ENCODE measurements at regions not wholly inside any gene's neighbourhood (a gene's known extent, or its start where the extent isn't known, plus 50 kb on each side); places are given as distances from the start of the nearest gene placed in this dataset.

DNA sequence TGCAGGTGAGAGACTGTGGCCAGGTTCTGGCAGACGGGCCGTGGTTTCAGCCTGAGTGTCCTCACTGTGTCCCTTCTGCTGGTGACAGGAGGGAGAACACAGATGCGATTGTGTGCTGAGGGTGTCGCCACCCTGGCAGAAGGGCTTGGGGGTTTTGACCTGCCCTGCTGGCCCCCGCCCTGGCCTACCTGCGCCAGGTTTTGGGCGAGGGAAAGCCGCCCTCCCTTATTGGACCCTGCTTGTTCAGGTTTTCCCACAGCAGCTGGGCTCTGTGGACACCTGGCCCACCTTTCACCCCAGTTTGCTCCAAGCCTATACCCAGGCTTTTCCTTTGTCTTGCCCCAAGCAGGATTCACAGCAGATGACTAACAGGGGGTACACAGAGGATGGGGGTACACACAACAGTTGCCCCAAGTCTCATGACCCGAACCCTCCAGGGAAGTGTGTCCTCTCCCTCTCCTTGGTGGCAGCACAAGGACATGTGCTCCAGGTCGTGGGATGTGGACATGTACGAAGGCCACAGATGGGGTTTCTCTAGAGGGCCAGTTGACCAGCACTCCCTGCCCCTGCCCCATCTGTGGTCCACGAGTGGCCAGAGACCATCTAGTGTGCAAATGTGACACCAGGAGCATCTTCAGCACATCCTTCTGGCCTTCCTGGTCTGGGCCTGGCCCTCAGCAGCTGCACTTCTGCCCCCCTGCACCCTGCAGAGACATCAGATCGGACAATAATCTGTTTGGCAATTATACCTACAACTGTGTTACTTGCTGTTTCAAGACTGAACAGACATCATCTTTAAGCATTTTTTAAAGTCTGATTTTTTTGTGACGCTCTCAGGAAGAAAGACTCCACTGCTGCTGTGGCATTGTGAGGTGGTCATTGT, 265.8 kb upstream of the IRX4 start:
- Histone ChIP-seq H2AFZ (ENCODE audit: low read depth, low read length) (no peak overlapping the region), H3K4me1 (ENCODE audit: insufficient read depth, low read length) (no peaks in the 10 kb centered on the region), H3K9me3 (ENCODE audit: insufficient read depth, low read length, severe bottlenecking) (no peaks in the 10 kb centered on the region), H3K9ac (ENCODE audit: low read depth, low read length) (no peak overlapping the region), H3K4me3 (ENCODE audit: low read depth in 1 of 2, low read length in 2 of 2) (no peak overlapping the region), H3K27me3 (ENCODE audit: insufficient read depth, low read length, poor library complexity) (peaks cover 3% of the 10 kb centered on the region), H3K4me2 (ENCODE audit: insufficient read depth, low read length) (no peak overlapping the region), H3K36me3 (ENCODE audit: insufficient read depth, low read length) (no peaks in the 10 kb centered on the region), H3K79me2 (ENCODE audit: insufficient read depth, low read length) (no peaks in the 10 kb centered on the region), H4K20me1 (ENCODE audit: insufficient read depth, low read length) (no peaks in the 10 kb centered on the region), H3K27ac (ENCODE audit: low read length) (no peak overlapping the region)
- DNase-seq (no peak), ATAC-seq (ENCODE audit: insufficient read depth, low read depth) (no peak)
- TF ChIP-seq EZH2 (IDR thresholded peaks at IDR 0.05; ENCODE audit: borderline replicate concordance, low read depth, low read length, severe bottlenecking) (no peak), CTCF (IDR thresholded peaks at IDR 0.05; ENCODE audit: borderline replicate concordance, extremely low read depth, low read length, poor library complexity, severe bottlenecking) (no peak)

DNA sequence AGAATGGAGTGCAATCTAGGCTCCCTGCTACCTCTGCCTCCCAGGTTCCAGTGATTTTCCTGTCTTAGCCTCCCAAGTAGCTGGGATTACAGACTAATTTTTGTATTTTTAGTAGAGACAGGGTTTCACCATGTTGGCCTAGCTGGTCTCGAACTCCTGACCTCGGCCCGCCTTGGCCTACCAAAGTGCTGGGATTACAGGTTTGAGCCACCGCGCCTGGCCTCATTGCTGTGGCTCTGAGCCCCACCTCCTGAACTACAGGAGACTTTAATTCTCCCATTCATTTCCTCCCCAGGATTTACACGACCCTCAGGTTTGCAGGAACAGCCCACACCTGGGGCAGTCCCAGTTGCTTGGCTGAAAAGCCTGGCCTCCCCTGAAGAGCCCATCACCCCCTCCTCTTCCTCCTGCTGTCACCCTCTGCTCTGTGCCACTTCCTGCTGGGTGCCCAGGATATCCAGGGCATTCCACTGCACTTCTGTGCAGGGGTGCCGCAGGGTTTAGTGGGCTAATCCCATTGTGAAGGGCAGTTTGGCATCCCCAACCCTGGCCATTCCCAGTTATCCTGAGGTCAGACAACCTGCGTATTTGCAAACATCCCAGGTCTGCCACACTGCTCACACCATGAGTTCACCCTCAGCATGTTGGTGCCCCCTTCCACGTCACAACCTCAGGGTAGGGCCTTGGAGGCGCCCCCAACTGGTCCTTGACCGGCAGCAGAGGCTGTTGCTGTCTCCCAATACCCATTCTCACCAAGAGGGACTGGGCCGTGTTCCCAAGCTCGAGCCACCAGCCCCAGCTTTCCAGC, 265.0 kb upstream of the IRX4 start:
- Histone ChIP-seq H3K27ac (ENCODE audit: low read length) (no peak overlapping the region), H3K4me2 (ENCODE audit: insufficient read depth, low read length) (no peak overlapping the region), H3K4me1 (ENCODE audit: insufficient read depth, low read length) (no peaks in the 10 kb centered on the region), H3K79me2 (ENCODE audit: insufficient read depth, low read length) (no peaks in the 10 kb centered on the region), H3K27me3 (ENCODE audit: insufficient read depth, low read length, poor library complexity) (peaks cover 3% of the 10 kb centered on the region), H3K36me3 (ENCODE audit: insufficient read depth, low read length) (no peaks in the 10 kb centered on the region), H2AFZ (ENCODE audit: low read depth, low read length) (no peak overlapping the region), H4K20me1 (ENCODE audit: insufficient read depth, low read length) (no peaks in the 10 kb centered on the region), H3K4me3 (ENCODE audit: low read depth in 1 of 2, low read length in 2 of 2) (no peak overlapping the region), H3K9ac (ENCODE audit: low read depth, low read length) (no peak overlapping the region), H3K9me3 (ENCODE audit: insufficient read depth, low read length, severe bottlenecking) (no peaks in the 10 kb centered on the region)
- DNase-seq (no peak), ATAC-seq (ENCODE audit: insufficient read depth, low read depth) (no peak)
- TF ChIP-seq EZH2 (IDR thresholded peaks at IDR 0.05; ENCODE audit: borderline replicate concordance, low read depth, low read length, severe bottlenecking) (no peak), CTCF (IDR thresholded peaks at IDR 0.05; ENCODE audit: borderline replicate concordance, extremely low read depth, low read length, poor library complexity, severe bottlenecking) (no peak)

DNA sequence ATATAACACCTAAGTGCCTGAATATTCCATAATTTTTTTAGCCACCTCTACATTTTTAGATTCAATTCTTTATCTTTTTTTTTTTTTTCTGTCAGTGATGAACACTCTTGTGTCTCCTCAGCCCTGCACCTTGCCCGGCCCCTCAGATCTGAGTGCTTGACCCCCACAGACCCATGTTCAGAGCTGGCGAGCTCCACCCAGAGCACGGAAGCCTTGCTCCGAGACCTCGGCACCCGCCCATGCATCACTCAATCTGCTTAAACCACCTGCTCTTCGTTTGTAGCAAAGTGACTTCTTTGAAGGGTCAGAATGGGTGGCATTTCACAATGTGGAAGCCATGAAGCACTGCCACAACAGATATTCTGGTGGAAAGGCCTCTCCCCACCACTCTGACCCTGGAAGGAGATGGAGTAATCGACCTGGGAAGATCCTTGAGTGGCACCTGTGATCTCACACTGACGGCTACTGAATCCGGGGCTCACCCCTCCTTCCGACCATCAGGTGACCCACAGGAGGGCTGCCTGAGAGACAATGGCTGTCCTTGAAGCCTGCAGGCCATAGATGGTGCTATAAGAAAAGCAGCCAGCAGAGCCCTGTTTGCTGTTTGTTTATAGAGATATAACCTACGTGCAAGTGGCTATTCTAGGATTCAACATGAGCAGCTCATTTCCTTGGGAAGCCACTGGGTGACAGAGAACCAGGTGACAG, 261.1 kb upstream of the IRX4 start:
- no peak for ATAC-seq (ENCODE audit: insufficient read depth, low read depth)
- Histone ChIP-seq H3K9ac (ENCODE audit: low read depth, low read length) (no peak overlapping the region), H3K9me3 (ENCODE audit: insufficient read depth, low read length, severe bottlenecking) (no peaks in the 10 kb centered on the region), H2AFZ (ENCODE audit: low read depth, low read length) (no peak overlapping the region), H3K79me2 (ENCODE audit: insufficient read depth, low read length) (no peaks in the 10 kb centered on the region), H3K27me3 (ENCODE audit: insufficient read depth, low read length, poor library complexity) (peaks cover 6% of the 10 kb centered on the region), H3K4me2 (ENCODE audit: insufficient read depth, low read length) (no peak overlapping the region), H4K20me1 (ENCODE audit: insufficient read depth, low read length) (no peaks in the 10 kb centered on the region), H3K27ac (ENCODE audit: low read length) (no peak overlapping the region), H3K4me1 (ENCODE audit: insufficient read depth, low read length) (no peaks in the 10 kb centered on the region), H3K36me3 (ENCODE audit: insufficient read depth, low read length) (no peaks in the 10 kb centered on the region), H3K4me3 (ENCODE audit: low read depth in 1 of 2, low read length in 2 of 2) (no peak overlapping the region)
- TF ChIP-seq CTCF (IDR thresholded peaks at IDR 0.05; ENCODE audit: borderline replicate concordance, extremely low read depth, low read length, poor library complexity, severe bottlenecking) (no peak), EZH2 (IDR thresholded peaks at IDR 0.05; ENCODE audit: borderline replicate concordance, low read depth, low read length, severe bottlenecking) (no peak)
- DNase-seq: no peak

All from DND-41 (cell line).